GM19043 (cell line): ENCODE measurements at regions not wholly inside any gene's neighbourhood (a gene's known extent, or its start where the extent isn't known, plus 50 kb on each side); places are given as distances from the start of the nearest gene placed in this dataset.

Source experiments
- ATAC-seq: cut with Tn5 transposase; IDR thresholded peaks from one replicate; pipeline ENCODE4 v1.9.1; 2021; ENCODE audit warnings: low read depth; ENCODE audit not compliant: unreplicated experiment

GRCh38 chr15:35170207-35170606 is 85.1 kb upstream of the NANOGP8 start:
- no peak for ATAC-seq

- ATAC-seq: no peak
Measured at GRCh38 chr15:35168464-35168863, 83.4 kb upstream of the NANOGP8 start.

GRCh38 chr15:35167675-35168074 is 82.6 kb upstream of the NANOGP8 start:
- ATAC-seq: no peak

GRCh38 chr15:35166730-35167359 is 81.8 kb upstream of the NANOGP8 start:
- ATAC-seq: no peak

GRCh38 chr15:35161694-35162093 is 76.6 kb upstream of the NANOGP8 start:
- ATAC-seq: no peak

GRCh38 chr15:35159170-35159569 is 74.1 kb upstream of the NANOGP8 start:
- no peak for ATAC-seq

GRCh38 chr15:35151782-35152181 is 66.7 kb upstream of the NANOGP8 start:
- no peak for ATAC-seq

GRCh38 chr15:35151381-35151780 is 66.3 kb upstream of the NANOGP8 start:
- ATAC-seq: no peak

- ATAC-seq: no peak
Measured at GRCh38 chr15:35150361-35150760, 65.3 kb upstream of the NANOGP8 start.

- ATAC-seq: no peak
Measured at GRCh38 chr15:35145336-35145735, 60.2 kb upstream of the NANOGP8 start.

- no peak for ATAC-seq
Measured at GRCh38 chr15:35142578-35142977, 57.5 kb upstream of the NANOGP8 start.

GRCh38 chr15:35141743-35142471 is 56.8 kb upstream of the NANOGP8 start:
- no peak for ATAC-seq

- ATAC-seq: no peak
Measured at GRCh38 chr15:35139822-35140221, 54.7 kb upstream of the NANOGP8 start.

- ATAC-seq: no peak
Measured at GRCh38 chr15:35137190-35137574, 52.1 kb upstream of the NANOGP8 start.

- ATAC-seq: peak; percentile 98
Measured at GRCh38 chr15:35136321-35137189, 51.5 kb upstream of the NANOGP8 start.
